HG02678 (cell line): ENCODE measurements at regions not wholly inside any gene's neighbourhood (a gene's known extent, or its start where the extent isn't known, plus 50 kb on each side); places are given as distances from the start of the nearest gene placed in this dataset.

Experiments used
- ATAC-seq: cut with Tn5 transposase; IDR thresholded peaks from one replicate; pipeline ENCODE4 v1.9.1; 2021; ENCODE audit warnings: mild to moderate bottlenecking, moderate library complexity; ENCODE audit not compliant: unreplicated experiment

DNA sequence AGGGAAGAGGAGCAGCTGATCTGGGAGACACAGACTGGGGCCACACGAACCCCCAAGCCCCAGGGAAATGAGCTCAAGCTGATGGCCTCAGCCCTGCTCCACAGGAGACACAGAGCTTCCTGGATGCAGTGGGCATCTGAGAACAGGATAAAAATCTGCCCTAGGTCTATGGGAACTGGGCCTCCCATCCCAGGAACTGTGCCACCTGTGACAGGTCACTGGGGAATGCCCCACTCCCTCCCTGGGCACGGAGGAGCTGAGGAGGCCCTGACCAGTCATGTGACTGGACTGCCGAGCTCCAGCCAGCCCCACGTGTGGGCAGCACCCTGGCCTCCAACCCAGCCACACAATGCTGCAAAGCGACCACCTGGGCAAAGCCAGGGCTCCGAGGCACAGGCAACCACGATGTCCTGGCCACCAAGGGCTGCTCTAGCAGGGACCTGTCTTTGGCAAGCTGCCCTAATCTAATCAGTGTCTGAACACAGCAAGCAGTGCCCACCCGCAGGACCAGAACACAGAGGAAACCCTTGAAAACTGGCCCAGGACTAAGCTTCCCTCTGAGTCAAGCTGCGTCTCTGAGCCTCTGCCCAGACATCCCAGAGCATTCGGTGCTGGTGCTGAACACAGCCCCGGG lies 57.8 kb upstream of the ID2 start:
- ATAC-seq = no peak

DNA sequence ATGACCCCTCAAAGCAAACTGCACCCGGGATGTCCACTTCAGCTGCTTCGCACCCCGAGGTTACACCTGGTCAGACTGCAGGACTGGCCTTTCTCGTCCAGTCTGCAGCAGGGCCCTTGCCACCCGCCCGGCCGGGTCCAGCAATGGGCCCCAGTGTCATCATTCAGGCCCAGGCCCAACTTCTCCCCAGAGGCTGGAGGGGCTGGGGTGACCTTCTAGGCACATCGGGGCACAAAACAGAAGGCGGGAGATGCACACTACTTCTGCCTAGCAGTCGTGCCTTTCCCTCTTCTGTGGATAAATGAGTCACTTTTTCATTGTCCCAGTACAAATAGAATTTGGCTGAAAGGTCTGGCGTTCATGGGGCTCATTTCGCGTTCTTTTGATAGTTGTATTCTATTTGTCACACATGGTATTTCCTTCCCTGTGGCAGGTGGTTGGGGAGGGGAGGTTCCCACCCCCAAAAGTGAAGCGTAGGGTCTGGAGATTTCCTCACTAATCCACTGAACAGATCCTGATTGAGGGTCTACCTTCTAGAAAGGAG lies 56.9 kb upstream of the ID2 start:
- ATAC-seq = no peak

- ATAC-seq = no peak
These were observed 56.2 kb upstream of the ID2 start for GRCh38 chr2:8625399-8626300.

DNA sequence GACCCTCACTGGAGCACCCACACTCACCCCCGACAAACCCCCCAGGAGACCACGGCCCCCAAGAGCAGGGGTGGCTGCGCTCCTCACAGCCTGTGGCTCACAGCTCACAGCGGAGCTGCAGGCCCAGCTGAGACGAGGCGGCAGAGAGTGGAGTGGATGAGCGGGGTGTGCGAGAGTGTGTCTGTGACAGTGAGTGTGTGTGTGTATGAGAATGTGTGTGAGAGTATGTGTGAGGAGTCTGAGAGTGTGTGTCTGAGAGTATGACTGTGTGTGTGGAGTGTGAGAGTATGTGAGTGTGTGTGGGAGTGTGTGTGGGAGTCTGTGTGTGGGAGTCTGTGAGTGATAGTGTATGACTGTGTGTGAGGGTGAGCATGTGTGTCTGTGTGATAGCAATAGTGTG lies 55.3 kb upstream of the ID2 start:
- ATAC-seq = no peak

- ATAC-seq = no peak
These were observed 54.7 kb upstream of the ID2 start for GRCh38 chr2:8627019-8627691.

DNA sequence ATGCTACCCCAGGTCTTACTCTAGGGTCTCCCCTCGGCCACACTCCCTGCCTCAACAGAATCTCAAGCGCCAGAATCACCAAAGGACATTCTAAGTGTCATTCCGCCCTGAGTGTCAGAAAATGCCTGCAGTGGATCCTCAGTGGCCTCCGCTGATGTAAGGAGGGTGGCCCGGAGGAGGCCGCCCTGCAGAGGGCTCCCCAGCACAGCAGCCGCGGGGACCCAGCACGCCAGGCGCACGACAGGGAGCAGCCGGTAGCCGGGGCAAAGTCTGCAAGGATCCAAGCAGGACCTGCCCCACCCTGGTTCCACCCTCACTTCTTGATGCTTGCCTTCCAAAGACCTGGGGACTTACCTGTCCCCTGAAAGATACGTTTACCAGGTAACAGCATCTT lies 54.2 kb upstream of the ID2 start:
- no peak for ATAC-seq

- ATAC-seq = no peak
These were observed 53.5 kb upstream of the ID2 start for GRCh38 chr2:8628179-8628865.

- ATAC-seq = no peak
These were observed 53.0 kb upstream of the ID2 start for GRCh38 chr2:8628866-8629209.

- ATAC-seq = no peak
These were observed 52.5 kb upstream of the ID2 start for GRCh38 chr2:8629402-8629801.

GRCh38 chr2:8630676-8631464 lies 51.0 kb upstream of the ID2 start:
- ATAC-seq = no peak

GRCh38 chr2:8631465-8632005 lies 50.3 kb upstream of the ID2 start:
- ATAC-seq = no peak
